T-helper 17 cell (primary cell): ENCODE measurements at regions not wholly inside any gene's neighbourhood (a gene's known extent, or its start where the extent isn't known, plus 50 kb on each side); places are given as distances from the start of the nearest gene placed in this dataset.
"Not testable (repeated sequence)": the region's sequence is repeated elsewhere in the genome, so short reads cannot be mapped to it uniquely, and the experiment has no call there.

Experiments
- ATAC-seq: fragments of 150-1000 bp; cut with Tn5 transposase; 2 replicates; pipeline ENCODE4 v1.10.0; 2021; ENCODE audit warnings: mild to moderate bottlenecking, moderate library complexity
- DNase-seq, 3 donors: peaks; one replicate each; pipeline versions ENCODE4 v3.0.0 to v3.0.0-alpha.2; 2020 to 2021
- H3K9me3 ChIP-seq: one replicate; pipeline ENCODE4 v1.7.0; 2013; ENCODE audit warnings: low read length, mild to moderate bottlenecking; ENCODE audit not compliant: control insufficient read depth, poor library complexity, severe bottlenecking
- H3K27ac Mint-ChIP-seq: one replicate; pipeline ENCODE4 v1.8.0; 2022; ENCODE audit warnings: mild to moderate bottlenecking, moderate library complexity, mixed read lengths
- H3K27me3 Mint-ChIP-seq: one replicate; pipeline ENCODE4 v1.8.0; 2022; ENCODE audit warnings: mixed read lengths
- H3K36me3 Mint-ChIP-seq: one replicate; pipeline ENCODE4 v1.8.0; 2022; ENCODE audit warnings: low read depth, mixed read lengths
- H3K4me1 Mint-ChIP-seq: one replicate; pipeline ENCODE4 v1.8.0; 2022; ENCODE audit warnings: mild to moderate bottlenecking, mixed read lengths
- H3K4me3 Mint-ChIP-seq: one replicate; pipeline ENCODE4 v1.8.0; 2022; ENCODE audit warnings: mild to moderate bottlenecking, moderate library complexity, mixed read lengths

DNA sequence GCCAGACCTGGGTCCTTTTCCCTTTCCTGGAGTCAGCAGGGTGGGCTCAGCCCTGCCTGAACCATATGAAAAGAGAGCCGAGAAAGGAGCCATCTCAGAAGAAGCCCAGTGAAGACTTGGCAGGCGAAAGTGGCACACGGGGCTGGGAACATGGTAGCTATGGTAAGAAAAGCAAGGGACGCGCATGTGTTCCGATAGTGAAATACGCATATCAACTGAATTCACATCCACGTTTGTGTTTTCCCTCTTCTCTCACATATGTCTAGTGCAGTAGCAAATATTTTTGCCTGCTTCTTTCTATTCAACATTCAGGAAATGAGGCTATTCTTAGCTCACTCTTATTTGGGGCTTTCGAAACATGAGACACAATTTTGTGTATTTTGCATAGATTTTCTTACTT, 54.1 kb upstream of the PEG3 start:
- Mint-ChIP-seq H3K4me1 (no peaks in the 10 kb centered on the region), H3K4me3 (no peak overlapping the region), H3K27ac (no peak overlapping the region), H3K27me3 (no peaks in the 10 kb centered on the region), H3K36me3 (peaks cover 2% of the 10 kb centered on the region)
- H3K9me3 ChIP-seq = no peaks in the 10 kb centered on the region
- DNase-seq (no peak), ATAC-seq (no peak)

DNA sequence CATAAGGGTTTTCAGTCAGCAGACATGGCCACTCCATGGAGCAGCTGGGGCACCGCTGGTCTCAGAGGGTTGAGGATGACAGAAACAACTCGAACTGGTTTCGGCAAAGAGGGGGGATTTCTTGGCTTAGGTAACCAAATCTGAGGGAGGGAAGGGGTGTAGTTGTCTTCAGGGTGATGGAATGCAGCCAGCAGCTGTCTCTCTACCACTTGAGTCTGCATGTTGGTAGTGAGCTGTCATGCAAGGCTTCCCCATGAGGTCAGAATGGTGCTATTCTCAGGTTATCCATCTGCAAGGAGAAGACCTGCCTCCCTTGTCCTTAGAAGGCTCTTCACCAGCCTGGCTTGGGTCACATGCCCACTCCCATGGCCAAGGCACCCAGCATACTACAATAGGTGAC, 55.6 kb upstream of the PEG3 start:
- H3K4me1 Mint-ChIP-seq = no peaks in the 10 kb centered on the region
- no peak overlapping the region for H3K4me3 Mint-ChIP-seq
- no peaks in the 10 kb centered on the region for H3K9me3 ChIP-seq
- DNase-seq = no peak
- H3K27me3 Mint-ChIP-seq = no peaks in the 10 kb centered on the region
- no peak for ATAC-seq
- H3K27ac Mint-ChIP-seq = no peak overlapping the region
- peaks cover 2% of the 10 kb centered on the region for H3K36me3 Mint-ChIP-seq

DNA sequence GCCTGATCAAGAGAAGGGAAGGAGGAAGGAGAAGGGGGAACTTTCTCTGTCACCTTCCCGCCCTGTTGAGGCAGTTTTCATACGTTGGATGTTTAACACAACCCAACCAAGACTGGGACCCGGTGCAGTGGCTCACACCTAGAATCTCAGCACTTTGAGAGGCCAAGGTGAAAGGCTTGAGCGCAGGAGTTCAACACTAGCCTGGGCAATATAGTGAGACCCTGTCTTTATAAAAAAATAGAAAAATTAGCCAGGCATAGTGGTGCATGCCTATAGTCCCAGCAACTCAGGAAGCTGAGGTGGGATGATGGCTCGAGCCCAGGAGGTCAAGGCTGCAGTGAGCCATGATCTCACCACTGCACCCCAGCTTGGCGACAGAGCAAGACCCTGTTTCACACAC, 59.4 kb upstream of the PEG3 start:
- H3K9me3 ChIP-seq = no peaks in the 10 kb centered on the region
- ATAC-seq = no peak
- no peak for DNase-seq
- Mint-ChIP-seq H3K4me3 (no peak overlapping the region), H3K4me1 (no peaks in the 10 kb centered on the region), H3K27ac (no peak overlapping the region), H3K27me3 (no peaks in the 10 kb centered on the region), H3K36me3 (peaks cover 2% of the 10 kb centered on the region)

GRCh38 chr19:56900573-56901097, 60.1 kb upstream of the PEG3 start:
- H3K27me3 Mint-ChIP-seq = no peaks in the 10 kb centered on the region
- peaks cover 2% of the 10 kb centered on the region for H3K36me3 Mint-ChIP-seq
- H3K4me3 Mint-ChIP-seq = no peak overlapping the region
- ATAC-seq = no peak
- H3K9me3 ChIP-seq = no peaks in the 10 kb centered on the region
- H3K27ac Mint-ChIP-seq = no peak overlapping the region
- no peak for DNase-seq
- H3K4me1 Mint-ChIP-seq = no peaks in the 10 kb centered on the region

- H3K27ac Mint-ChIP-seq = no peak overlapping the region
- H3K27me3 Mint-ChIP-seq = no peaks in the 10 kb centered on the region
- H3K9me3 ChIP-seq = peaks cover 3% of the 10 kb centered on the region
- no peak overlapping the region for H3K4me3 Mint-ChIP-seq
- ATAC-seq (no peak), DNase-seq (no peak)
- H3K4me1 Mint-ChIP-seq = no peaks in the 10 kb centered on the region
- H3K36me3 Mint-ChIP-seq = no peaks in the 10 kb centered on the region
Measured at GRCh38 chr19:56905631-56906150, 65.2 kb upstream of the PEG3 start.

DNA sequence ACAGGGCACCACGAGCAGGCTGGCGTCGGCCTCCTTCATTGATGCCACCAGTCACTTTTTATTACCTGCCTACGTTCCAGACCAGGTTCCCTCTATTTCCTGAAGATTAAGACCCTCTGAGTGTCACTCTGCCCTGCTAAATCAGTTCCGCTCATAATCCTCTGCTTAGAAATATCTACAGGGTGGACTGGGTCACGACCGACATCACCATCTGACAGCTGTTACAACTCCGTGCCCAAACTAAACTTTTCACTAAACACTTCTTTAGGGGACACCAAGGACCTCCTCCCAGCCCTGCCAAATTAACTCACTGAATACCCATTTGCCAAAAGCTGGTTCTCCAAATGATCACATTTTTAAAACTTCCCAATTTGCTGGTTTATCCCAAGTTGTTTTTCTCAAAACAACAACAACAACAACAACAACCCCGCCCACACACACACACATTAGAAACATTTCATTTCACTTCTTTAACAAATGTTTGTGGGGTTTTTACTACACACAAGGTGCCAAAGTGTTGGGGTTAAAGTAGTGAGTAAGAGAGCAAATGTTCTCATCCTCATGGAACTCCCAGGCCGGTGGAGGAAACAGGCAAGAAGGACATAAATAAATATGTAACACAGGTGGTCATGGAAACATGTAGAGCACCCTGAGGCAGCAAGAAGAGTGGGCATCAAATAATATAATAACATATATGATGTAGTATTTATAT, 72.0 kb upstream of the PEG3 start:
- H3K9me3 ChIP-seq = no peaks in the 10 kb centered on the region
- Mint-ChIP-seq H3K4me1 (no peaks in the 10 kb centered on the region), H3K27me3 (no peaks in the 10 kb centered on the region), H3K4me3 (no peak overlapping the region), H3K36me3 (no peaks in the 10 kb centered on the region), H3K27ac (no peak overlapping the region)
- no peak for DNase-seq
- ATAC-seq = no peak

- H3K4me3 Mint-ChIP-seq, H3K4me1 Mint-ChIP-seq, H3K9me3 ChIP-seq, H3K36me3 Mint-ChIP-seq, ATAC-seq, DNase-seq, H3K27ac Mint-ChIP-seq, H3K27me3 Mint-ChIP-seq: not testable (repeated sequence)
Measured at GRCh38 chr19:56913113-56913455, 72.6 kb upstream of the PEG3 start.

DNA sequence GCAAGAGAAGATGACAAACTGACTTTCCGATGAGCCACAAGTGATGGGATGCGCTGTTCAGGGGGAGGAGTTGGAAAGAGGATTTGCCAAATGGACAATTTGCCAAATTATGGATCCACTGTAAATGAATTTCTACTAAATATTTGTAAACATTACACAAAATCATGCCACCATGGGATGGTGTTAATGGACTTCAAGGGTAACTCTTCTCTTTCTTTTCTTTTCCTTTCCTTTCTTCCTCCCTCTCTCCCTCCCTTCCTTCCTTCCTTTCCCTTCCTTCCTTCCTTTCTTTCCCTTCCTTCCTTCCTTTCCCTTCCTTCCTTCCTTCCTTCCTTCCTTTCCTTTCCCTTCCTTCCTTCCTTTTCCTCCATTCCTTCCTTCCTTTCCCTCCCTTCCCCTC, 76.0 kb upstream of the PEG3 start:
- no peaks in the 10 kb centered on the region for H3K9me3 ChIP-seq
- no peak for ATAC-seq
- DNase-seq = no peak
- no peaks in the 10 kb centered on the region for H3K36me3 Mint-ChIP-seq
- no peak overlapping the region for H3K27ac Mint-ChIP-seq
- H3K27me3 Mint-ChIP-seq = no peaks in the 10 kb centered on the region
- H3K4me3 Mint-ChIP-seq = no peak overlapping the region
- H3K4me1 Mint-ChIP-seq = no peaks in the 10 kb centered on the region

DNA sequence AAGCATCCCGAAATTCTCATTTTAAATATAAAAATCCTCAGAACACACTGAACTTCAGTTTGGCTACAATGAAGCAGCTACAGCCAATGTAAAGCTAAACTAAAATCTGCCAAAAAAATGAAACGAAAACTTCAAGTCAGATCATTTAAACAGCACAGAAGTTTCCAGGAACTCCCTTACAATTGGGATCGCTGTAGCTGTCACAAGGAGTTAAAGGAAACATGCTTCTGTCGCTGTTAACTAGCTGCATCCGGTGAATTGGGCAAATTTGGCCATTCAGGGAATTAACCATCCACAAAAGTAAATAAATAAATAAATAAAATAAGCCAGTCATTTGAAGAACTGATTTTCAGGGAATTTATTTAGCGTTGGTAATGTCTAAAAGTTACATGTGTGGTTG, 77.0 kb upstream of the PEG3 start:
- Mint-ChIP-seq H3K4me1 (no peaks in the 10 kb centered on the region), H3K4me3 (no peak overlapping the region), H3K36me3 (no peaks in the 10 kb centered on the region), H3K27me3 (no peaks in the 10 kb centered on the region), H3K27ac (no peak overlapping the region)
- no peak for DNase-seq
- H3K9me3 ChIP-seq = no peaks in the 10 kb centered on the region
- no peak for ATAC-seq

GRCh38 chr19:56917998-56918397, 77.5 kb upstream of the PEG3 start:
- Mint-ChIP-seq H3K4me1 (no peaks in the 10 kb centered on the region), H3K4me3 (no peak overlapping the region), H3K27ac (no peak overlapping the region), H3K36me3 (no peaks in the 10 kb centered on the region), H3K27me3 (no peaks in the 10 kb centered on the region)
- DNase-seq = no peak
- no peak for ATAC-seq
- H3K9me3 ChIP-seq = no peaks in the 10 kb centered on the region

GRCh38 chr19:56918682-56919307, 78.3 kb upstream of the PEG3 start:
- DNase-seq = no peak
- Mint-ChIP-seq H3K27me3 (no peaks in the 10 kb centered on the region), H3K4me3 (no peak overlapping the region), H3K4me1 (no peaks in the 10 kb centered on the region), H3K36me3 (no peaks in the 10 kb centered on the region), H3K27ac (no peak overlapping the region)
- ATAC-seq = no peak
- H3K9me3 ChIP-seq = no peaks in the 10 kb centered on the region

DNA sequence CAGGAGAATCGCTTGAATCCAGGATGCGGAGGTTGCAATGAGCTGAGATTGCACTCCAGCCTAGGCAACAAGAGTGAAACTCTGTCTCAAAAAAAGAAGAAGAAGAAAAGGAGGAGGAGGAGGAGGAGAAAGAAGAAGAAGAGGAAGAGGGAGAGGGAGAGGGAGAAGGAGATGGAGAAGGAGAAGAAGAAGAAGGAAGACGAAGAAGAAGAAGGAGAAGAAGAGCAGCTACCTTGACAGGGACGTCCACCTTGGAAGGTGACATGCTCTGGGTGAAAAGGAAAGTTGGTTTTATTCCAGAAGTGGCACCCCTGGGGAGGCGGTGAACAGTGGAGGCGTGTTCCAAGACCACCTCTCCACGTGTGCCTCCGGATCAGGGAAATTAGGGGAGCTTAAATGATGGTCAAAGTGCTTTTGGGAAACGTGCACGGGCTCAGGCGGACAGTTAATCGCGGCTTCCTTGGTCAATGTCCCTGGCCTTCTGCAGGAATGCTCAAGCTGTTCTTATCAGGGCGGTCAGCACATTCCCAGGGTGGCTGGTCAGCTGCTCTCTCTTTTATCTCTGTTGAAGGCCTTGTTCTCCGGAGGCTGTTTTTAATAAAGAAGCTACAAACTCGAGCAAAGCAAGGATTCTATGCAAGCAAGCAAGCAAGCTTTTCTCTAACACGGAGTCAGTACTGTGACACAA, 78.9 kb upstream of the PEG3 start:
- no peak for DNase-seq
- Mint-ChIP-seq H3K4me3 (no peak overlapping the region), H3K36me3 (no peaks in the 10 kb centered on the region), H3K27ac (no peak overlapping the region), H3K27me3 (no peaks in the 10 kb centered on the region), H3K4me1 (no peaks in the 10 kb centered on the region)
- ATAC-seq = no peak
- no peaks in the 10 kb centered on the region for H3K9me3 ChIP-seq

GRCh38 chr19:56926094-56926493, 85.6 kb upstream of the PEG3 start:
- not testable (repeated sequence) for H3K9me3 ChIP-seq, H3K36me3 Mint-ChIP-seq, H3K27ac Mint-ChIP-seq, ATAC-seq, H3K4me1 Mint-ChIP-seq, DNase-seq, H3K4me3 Mint-ChIP-seq, H3K27me3 Mint-ChIP-seq
